GM19372 (cell line): ENCODE measurements at regions not wholly inside any gene's neighbourhood (a gene's known extent, or its start where the extent isn't known, plus 50 kb on each side); places are given as distances from the start of the nearest gene placed in this dataset.

Source experiments
- ATAC-seq: cut with Tn5 transposase; IDR thresholded peaks from one replicate; pipeline ENCODE4 v1.9.1; 2021; ENCODE audit warnings: mild to moderate bottlenecking, low read depth, moderate library complexity; ENCODE audit not compliant: unreplicated experiment

GRCh38 chr13:82664183-82664582 lies 1218.1 kb downstream of the SLITRK1 start:
- no peak for ATAC-seq

DNA sequence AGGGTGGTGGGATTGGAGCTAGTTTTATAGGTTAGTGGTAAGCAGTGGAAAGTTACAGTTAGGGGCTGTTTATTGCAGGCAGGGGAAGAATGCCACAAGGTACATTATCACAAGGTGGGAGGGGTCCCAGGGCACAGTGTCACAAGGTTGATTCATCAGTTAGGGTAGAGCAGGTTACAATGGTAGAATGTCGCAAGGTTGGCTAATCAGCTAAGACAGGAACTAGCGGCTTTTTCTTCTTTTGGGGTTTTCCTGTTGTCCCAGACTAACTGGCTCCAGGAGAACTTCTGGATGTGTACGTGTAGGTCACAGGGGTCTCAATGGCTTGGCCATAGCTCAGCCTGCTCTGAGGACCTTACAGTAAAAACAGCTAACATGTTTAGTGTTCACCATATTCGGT lies 1221.1 kb downstream of the SLITRK1 start:
- no peak for ATAC-seq

GRCh38 chr13:82658811-82659210 lies 1223.5 kb downstream of the SLITRK1 start:
- no peak for ATAC-seq

GRCh38 chr13:82657471-82657870 lies 1224.8 kb downstream of the SLITRK1 start:
- no peak for ATAC-seq

DNA sequence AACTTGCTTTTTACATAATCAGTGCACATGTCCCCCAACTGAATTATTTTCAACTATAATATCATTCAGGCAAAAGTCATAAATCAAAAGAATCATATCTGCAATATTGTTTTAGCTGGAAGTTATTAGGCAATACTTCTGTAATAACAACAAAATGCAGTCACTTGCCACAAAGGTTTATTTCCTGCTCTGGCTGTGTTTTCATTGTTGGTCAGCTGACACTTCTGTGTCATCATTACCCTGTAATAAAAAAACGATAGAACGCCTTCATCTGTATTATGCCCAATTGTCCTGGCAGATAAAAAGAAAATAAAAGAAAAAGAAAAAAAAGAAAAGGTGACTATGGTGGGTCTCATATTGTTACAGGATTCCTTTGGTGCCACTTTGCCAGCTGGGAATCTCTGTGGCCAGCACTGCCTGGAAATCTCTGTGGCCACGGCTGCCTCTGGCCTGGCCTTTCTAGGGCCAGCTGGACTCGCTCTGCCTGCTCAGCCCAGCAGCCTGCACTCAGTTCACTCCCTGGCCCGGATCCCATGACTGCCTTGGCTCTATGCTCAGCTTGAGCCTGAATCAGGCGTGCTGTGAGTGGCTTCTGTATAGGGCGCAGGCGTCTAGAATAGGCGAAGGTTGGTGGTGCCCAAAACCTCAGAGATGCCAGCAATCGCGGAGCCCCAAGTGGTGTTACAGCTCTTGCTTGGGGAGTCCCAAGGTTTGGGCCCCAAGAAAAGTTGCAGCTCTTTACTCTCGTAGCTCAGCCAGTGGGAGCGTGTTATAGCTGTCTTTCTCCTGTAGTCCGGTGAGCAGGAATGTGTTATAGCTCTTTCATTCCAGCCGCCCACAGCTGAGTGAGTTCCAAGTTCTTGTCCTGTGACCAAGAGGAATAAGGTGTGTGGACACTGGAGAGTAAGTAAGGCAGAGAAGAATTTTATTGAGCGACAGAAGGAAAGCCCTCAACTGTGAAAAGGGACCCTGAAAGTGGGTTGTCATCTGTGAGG lies 1227.1 kb downstream of the SLITRK1 start:
- ATAC-seq: no peak

GRCh38 chr13:82654143-82654542 lies 1228.1 kb downstream of the SLITRK1 start:
- no peak for ATAC-seq

GRCh38 chr13:82647540-82647939 lies 1234.7 kb downstream of the SLITRK1 start:
- no peak for ATAC-seq

- ATAC-seq: no peak
Observed at GRCh38 chr13:82636119-82636518, 1246.2 kb downstream of the SLITRK1 start.

GRCh38 chr13:82634946-82635345 lies 1247.3 kb downstream of the SLITRK1 start:
- ATAC-seq: no peak

DNA sequence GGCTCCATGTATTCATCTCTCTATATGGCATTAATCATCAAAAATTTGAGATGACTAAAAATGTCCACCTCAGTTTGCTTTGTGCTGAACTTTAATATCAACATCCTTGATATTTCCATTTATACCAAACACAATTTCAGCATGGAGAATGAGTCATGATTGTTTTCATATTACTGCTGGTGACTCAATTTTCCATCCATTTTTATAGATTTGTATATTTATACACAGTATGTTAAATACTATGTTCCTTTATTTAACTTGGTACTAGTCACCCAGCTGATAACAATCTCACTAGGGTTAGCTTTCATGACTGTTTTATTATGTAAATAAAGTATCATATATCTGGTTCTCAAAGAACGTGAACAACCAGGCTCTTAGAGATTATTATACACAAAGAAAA lies 1255.1 kb downstream of the SLITRK1 start:
- ATAC-seq: no peak

- ATAC-seq: no peak
Observed at GRCh38 chr13:82625717-82626116, 1256.6 kb downstream of the SLITRK1 start.

DNA sequence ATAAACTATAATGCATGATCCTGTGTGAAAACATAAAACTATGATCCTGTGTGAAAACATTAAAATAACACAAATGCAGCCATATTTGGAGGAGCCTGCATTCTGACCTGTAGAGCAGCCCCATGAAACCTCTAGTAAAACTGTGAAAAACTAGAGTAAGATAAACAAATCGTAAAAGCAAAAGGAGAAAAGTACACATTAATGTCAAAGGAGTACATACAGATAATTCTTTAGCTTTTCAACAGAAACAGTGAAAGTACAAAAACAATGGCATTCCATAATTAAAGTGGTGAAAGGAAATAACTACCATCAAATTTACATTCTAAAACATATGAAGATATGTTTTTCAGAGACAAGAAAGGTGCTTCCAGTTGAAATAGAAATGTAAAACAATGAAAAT lies 1267.2 kb downstream of the SLITRK1 start:
- no peak for ATAC-seq

GRCh38 chr13:82614086-82614485 lies 1268.2 kb downstream of the SLITRK1 start:
- no peak for ATAC-seq

GRCh38 chr13:82606008-82606407 lies 1276.3 kb downstream of the SLITRK1 start:
- no peak for ATAC-seq

DNA sequence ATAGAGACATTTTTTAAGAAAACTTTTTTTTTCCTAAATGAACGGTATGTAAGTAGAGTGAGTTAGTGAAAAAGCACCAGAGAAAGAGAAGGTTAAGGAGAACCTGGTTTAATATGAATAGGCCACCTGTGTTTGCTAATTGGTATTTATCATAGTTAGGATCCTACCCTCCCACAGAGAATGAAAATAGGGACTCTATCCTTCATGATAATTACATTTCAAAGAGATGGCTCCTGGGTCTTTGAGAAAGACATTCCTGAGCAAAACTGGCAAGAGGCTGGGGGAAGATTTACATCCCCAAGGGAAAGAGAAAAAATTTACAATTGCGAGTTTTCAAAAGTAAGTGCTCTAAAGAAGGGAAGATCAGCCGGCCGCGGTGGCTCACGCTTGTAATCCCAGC lies 1284.5 kb downstream of the SLITRK1 start:
- no peak for ATAC-seq

GRCh38 chr13:82593239-82593638 lies 1289.0 kb downstream of the SLITRK1 start:
- no peak for ATAC-seq

GRCh38 chr13:82571653-82572052 lies 1310.6 kb downstream of the SLITRK1 start:
- no peak for ATAC-seq

GRCh38 chr13:82569581-82569980 lies 1312.7 kb downstream of the SLITRK1 start:
- ATAC-seq: no peak

DNA sequence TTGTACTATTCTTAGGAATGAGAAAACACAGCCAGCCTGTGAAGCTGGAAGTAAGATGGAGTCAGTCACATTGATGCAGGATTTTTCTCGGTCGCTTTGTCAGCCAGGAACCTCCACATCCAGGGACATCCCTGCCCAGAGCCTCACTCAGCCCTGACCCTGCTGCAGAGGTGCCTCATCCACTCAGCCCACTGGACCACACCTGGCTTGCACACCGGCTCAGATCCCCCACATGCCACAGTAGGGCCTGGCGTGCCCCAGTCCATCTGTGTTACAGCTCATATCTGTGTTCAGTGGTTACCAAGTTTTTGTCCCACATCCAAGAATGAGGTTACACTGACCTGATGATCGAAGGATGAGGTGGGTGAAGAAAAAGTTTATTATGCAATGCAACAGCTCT lies 1315.4 kb downstream of the SLITRK1 start:
- ATAC-seq: no peak

DNA sequence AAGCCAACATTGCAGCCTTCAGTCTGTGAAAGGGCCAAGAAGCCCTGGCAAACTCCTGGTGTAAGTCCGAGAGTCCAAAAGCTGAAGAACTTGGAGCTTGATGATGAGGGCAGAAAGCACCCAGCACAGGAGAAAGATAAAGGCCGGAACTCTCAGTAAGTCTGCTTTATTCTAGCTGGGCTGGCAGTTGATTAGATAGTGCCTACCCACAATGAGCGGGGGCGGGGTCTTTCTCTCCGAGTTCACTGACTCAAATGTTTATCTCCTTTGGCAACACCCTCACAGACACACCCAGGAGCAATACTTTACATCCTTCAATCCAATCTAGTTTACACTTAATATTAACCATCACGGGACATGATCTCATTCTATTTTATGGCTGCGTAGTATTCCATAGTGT lies 1317.1 kb downstream of the SLITRK1 start:
- no peak for ATAC-seq

- no peak for ATAC-seq
Observed at GRCh38 chr13:82560889-82561288, 1321.4 kb downstream of the SLITRK1 start.

DNA sequence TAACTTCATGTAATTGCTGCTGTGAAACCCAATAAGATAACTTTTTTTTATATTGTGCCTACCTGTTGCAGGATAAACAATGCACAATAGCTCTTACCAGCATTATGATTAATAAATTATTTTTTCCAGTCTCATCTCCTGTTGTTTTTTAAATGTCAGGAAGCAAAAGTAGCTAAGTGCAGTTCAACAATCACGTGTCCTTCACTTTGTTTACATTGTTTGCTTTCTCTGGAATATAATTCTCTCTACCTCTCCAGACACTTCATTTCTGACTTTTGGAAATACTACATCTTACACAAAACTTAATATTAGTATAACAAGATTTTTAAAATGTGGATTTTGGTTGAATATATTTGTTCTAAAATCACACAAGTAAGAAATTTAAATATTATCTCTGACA lies 1359.4 kb downstream of the SLITRK1 start:
- ATAC-seq: no peak
